ENCODE measurements at regions not wholly inside any gene's neighbourhood (a gene's known extent, or its start where the extent isn't known, plus 50 kb on each side); places are given as distances from the start of the nearest gene placed in this dataset.

DNA sequence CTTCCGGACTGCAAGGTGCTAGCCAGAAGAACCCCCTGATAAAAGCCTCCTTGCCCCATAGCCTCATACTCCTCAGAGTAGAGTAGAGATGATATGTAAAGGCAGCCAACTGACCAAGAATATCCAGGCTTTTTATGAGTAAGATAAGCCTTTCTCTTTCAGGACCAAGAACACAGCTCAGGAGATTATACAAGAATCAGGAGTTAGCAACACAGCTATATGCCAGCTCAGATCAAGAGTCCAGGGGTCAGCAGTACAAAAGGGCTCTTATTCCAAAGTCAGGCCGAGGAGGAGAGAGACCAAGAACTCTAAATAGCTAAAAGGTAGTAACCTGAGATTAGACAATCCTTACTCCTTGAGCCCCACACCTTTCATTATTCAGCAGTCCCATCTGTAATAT, 135.3 kb downstream of the BTG1 start:
- H3K9me3 ChIP-seq (ENCODE audit: control insufficient read depth, insufficient read depth, low read length): no peaks in the 10 kb centered on the region
- CTCF ChIA-PET: interaction anchor here (1.5 kb wide), 1 partner anchor 199 kb away, joined by 3 read pairs; no protein-coding TSS in a partner anchor
- no peak overlapping the region for H3K4me3 ChIP-seq (ENCODE audit: low read depth, low read length)
- no peak overlapping the region for H3K27ac ChIP-seq (ENCODE audit: low read depth, low read length)
- POLR2A ChIA-PET: no interaction called here
- TF ChIP-seq, protein P1, sequence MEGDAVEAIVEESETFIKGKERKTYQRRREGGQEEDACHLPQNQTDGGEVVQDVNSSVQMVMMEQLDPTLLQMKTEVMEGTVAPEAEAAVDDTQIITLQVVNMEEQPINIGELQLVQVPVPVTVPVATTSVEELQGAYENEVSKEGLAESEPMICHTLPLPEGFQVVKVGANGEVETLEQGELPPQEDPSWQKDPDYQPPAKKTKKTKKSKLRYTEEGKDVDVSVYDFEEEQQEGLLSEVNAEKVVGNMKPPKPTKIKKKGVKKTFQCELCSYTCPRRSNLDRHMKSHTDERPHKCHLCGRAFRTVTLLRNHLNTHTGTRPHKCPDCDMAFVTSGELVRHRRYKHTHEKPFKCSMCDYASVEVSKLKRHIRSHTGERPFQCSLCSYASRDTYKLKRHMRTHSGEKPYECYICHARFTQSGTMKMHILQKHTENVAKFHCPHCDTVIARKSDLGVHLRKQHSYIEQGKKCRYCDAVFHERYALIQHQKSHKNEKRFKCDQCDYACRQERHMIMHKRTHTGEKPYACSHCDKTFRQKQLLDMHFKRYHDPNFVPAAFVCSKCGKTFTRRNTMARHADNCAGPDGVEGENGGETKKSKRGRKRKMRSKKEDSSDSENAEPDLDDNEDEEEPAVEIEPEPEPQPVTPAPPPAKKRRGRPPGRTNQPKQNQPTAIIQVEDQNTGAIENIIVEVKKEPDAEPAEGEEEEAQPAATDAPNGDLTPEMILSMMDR (IDR thresholded peaks at IDR 0.05; ENCODE audit: low read depth, low read length): no peak
- DNase-seq (ENCODE audit: low read depth, low spot score): no peak
- H3K27me3 ChIP-seq (ENCODE audit: control insufficient read depth, insufficient read depth, low read length): no peaks in the 10 kb centered on the region

DNA sequence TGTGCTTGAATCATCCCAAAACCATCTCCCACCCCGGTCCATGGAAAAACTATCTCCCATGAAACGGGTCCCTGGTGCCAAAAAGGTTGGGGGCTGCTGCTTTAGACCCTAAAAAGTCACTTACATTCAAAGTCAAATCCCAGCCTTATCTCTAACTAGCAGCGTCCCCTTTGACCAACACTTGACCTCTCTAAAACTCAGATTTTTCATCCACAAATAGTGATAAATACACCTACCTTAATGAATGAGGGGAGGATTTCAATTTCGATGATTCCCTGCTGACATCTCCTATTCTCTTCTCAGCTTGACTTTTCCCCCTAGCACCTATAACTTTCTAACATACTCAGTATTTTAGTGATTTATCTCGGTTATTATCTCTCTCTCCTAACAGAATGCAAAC, 137.3 kb downstream of the BTG1 start:
- CTCF ChIA-PET: no interaction called here
- Histone ChIP-seq H3K9me3 (ENCODE audit: control insufficient read depth, insufficient read depth, low read length) (no peaks in the 10 kb centered on the region), H3K27ac (ENCODE audit: low read depth, low read length) (no peak overlapping the region), H3K4me3 (ENCODE audit: low read depth, low read length) (no peak overlapping the region), H3K27me3 (ENCODE audit: control insufficient read depth, insufficient read depth, low read length) (no peaks in the 10 kb centered on the region)
- DNase-seq (ENCODE audit: low read depth, low spot score): no peak
- POLR2A ChIA-PET: no interaction called here
- TF ChIP-seq, protein P1 (IDR thresholded peaks at IDR 0.05; ENCODE audit: low read depth, low read length): no peak

DNA sequence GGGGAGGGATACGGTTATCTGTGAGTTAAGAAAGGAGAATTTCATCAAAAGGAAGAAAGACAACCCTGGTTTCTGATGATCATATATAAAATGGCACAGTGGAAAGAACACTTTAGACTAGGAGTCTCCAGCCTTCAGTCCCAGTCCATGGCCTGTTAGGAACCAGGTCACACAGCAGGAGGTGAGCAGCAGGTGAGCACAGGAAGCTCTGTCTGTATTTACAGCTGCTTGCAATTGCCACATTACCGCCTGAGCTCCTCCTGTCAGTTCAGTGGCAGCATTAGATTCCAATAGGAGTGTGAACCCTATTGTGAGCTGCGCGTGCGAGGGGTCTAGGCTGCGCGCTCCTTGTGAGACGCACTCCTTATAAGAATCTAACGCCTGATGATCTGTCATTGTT, 137.9 kb downstream of the BTG1 start:
- no peaks in the 10 kb centered on the region for H3K9me3 ChIP-seq (ENCODE audit: control insufficient read depth, insufficient read depth, low read length)
- no peak overlapping the region for H3K4me3 ChIP-seq (ENCODE audit: low read depth, low read length)
- TF ChIP-seq, protein P1 (IDR thresholded peaks at IDR 0.05; ENCODE audit: low read depth, low read length): no peak
- DNase-seq (ENCODE audit: low read depth, low spot score): no peak
- no peaks in the 10 kb centered on the region for H3K27me3 ChIP-seq (ENCODE audit: control insufficient read depth, insufficient read depth, low read length)
- ChIA-PET CTCF (no interaction called here), POLR2A (no interaction called here)
- H3K27ac ChIP-seq (ENCODE audit: low read depth, low read length): no peak overlapping the region

GRCh38 chr12:92003701-92004100, 141.9 kb downstream of the BTG1 start:
- Histone ChIP-seq H3K4me3 (ENCODE audit: low read depth, low read length) (no peak overlapping the region), H3K27me3 (ENCODE audit: control insufficient read depth, insufficient read depth, low read length) (no peaks in the 10 kb centered on the region), H3K9me3 (ENCODE audit: control insufficient read depth, insufficient read depth, low read length) (no peaks in the 10 kb centered on the region; the same call in 1 of the 2 replicates), H3K27ac (ENCODE audit: low read depth, low read length) (no peak overlapping the region)
- no peak for DNase-seq (ENCODE audit: low read depth, low spot score)
- ChIA-PET CTCF (interaction anchor here (1.1 kb wide), 1 partner anchor 622 kb away, joined by 3 read pairs; no protein-coding TSS in a partner anchor), POLR2A (no interaction called here)
- TF ChIP-seq, protein P1 (IDR thresholded peaks at IDR 0.05; ENCODE audit: low read depth, low read length): no peak

GRCh38 chr12:92002673-92003382, 142.8 kb downstream of the BTG1 start:
- CTCF ChIA-PET: interaction anchor here (0.6 to 1.1 kb wide), 2 partner anchors 621 to 782 kb away, joined by 3 read pairs; no protein-coding TSS in a partner anchor
- Histone ChIP-seq H3K27ac (ENCODE audit: low read depth, low read length) (no peak overlapping the region), H3K4me3 (ENCODE audit: low read depth, low read length) (no peak overlapping the region), H3K9me3 (ENCODE audit: control insufficient read depth, insufficient read depth, low read length) (no peaks in the 10 kb centered on the region; the same call in 1 of the 2 replicates), H3K27me3 (ENCODE audit: control insufficient read depth, insufficient read depth, low read length) (no peaks in the 10 kb centered on the region)
- no peak for DNase-seq (ENCODE audit: low read depth, low spot score)
- POLR2A ChIA-PET: no interaction called here
- TF ChIP-seq, protein P1 (IDR thresholded peaks at IDR 0.05; ENCODE audit: low read depth, low read length): no peak

Data from AG04450 (cell line).